Stimulated activated naive B cell treated with anti-CD40 and anti-IgM and Interleukin-4, amounts not matched to agents 10 μg/mL and 1 μg/mL and 100 μg/mL, for 72 hours (primary cell): ENCODE measurements at regions not wholly inside any gene's neighbourhood (a gene's known extent, or its start where the extent isn't known, plus 50 kb on each side); places are given as distances from the start of the nearest gene placed in this dataset.

Experiments used
- ATAC-seq, 2 donors: fragments of 150-1000 bp; cut with Tn5 transposase; replicated peaks; 2 replicates each; pipeline ENCODE4 v1.10.0; 2021; ENCODE audit warnings: moderate library complexity in 1 of 2
- DNase-seq: peaks from one replicate; pipeline ENCODE4 v3.0.0; 2021
- H3K27ac Mint-ChIP-seq: one replicate; pipeline ENCODE4 v1.8.0; 2022; ENCODE audit warnings: mild to moderate bottlenecking, mixed read lengths
- H3K27me3 Mint-ChIP-seq, 2 donors: one replicate each; pipeline ENCODE4 v1.8.0; 2022; ENCODE audit warnings: mixed read lengths in 2 of 2
- H3K36me3 Mint-ChIP-seq, 2 donors: one replicate each; pipeline ENCODE4 v1.8.0; 2022; ENCODE audit warnings: mixed read lengths in 2 of 2, mild to moderate bottlenecking in 1 of 2
- H3K4me1 Mint-ChIP-seq, 2 donors: one replicate each; pipeline ENCODE4 v1.8.0; 2022; ENCODE audit warnings: mixed read lengths in 2 of 2, mild to moderate bottlenecking in 1 of 2
- H3K4me3 Mint-ChIP-seq, 2 donors: one replicate each; pipeline ENCODE4 v1.8.0; 2022; ENCODE audit warnings: mild to moderate bottlenecking in 2 of 2, mixed read lengths in 2 of 2, moderate library complexity in 1 of 2
- H3K9me3 Mint-ChIP-seq, 2 donors: one replicate each; pipeline ENCODE4 v1.8.0; 2022; ENCODE audit warnings: mixed read lengths in 2 of 2, mild to moderate bottlenecking in 1 of 2

DNA sequence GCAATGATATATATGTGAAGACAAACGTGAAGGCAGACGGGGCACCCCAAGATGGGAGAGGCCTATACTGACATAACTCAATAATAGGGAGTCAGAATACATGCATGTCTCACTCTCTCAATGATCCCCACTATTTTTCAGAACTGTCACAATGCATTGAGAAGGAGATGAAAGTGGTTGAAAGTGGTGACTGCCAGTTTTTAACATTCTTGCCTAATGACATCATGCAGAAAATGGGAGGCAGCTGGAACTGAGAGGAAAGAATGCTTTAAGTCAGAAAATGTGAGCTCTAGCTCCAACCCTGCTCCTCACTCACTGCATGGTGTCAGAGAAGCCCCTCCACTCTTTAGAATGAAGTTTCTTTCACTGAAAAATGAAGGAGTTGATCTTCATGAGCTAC is 55.3 kb upstream of the P2RY1 start:
- ATAC-seq: no peak
- Mint-ChIP-seq H3K4me3 (no peak overlapping the region), H3K27ac (no peak overlapping the region), H3K4me1 (no peaks in the 10 kb centered on the region), H3K36me3 (no peaks in the 10 kb centered on the region), H3K27me3 (peaks cover 4 to 9% of the 10 kb centered on the region in 2 donors), H3K9me3 (peaks cover 0 to 6% of the 10 kb centered on the region in 2 donors)
- DNase-seq: no peak

DNA sequence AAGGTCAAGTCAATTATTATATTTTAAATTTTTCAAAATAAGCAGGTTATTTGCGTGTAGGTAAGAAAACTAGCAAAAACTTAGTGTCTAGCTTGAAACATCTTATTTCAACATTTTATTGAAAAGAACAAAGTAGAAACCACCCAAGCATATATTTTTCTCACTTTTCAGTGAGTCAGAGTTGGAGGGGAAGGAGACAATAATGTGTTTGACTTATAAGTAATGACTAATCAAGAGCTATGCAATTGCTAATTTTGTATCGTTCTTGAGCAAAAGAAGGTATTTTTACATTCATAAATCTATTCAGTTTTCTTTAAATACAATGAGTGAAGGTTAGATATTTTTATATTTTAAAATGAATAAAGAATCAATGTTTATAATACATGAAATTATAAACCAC is 54.4 kb upstream of the P2RY1 start:
- DNase-seq: no peak
- no peak overlapping the region for H3K4me3 Mint-ChIP-seq
- H3K36me3 Mint-ChIP-seq: no peaks in the 10 kb centered on the region
- no peak for ATAC-seq
- H3K9me3 Mint-ChIP-seq: peaks cover 0 to 6% of the 10 kb centered on the region in 2 donors
- H3K4me1 Mint-ChIP-seq: no peaks in the 10 kb centered on the region
- H3K27ac Mint-ChIP-seq: no peak overlapping the region
- H3K27me3 Mint-ChIP-seq: peaks cover 4 to 18% of the 10 kb centered on the region in 2 donors

DNA sequence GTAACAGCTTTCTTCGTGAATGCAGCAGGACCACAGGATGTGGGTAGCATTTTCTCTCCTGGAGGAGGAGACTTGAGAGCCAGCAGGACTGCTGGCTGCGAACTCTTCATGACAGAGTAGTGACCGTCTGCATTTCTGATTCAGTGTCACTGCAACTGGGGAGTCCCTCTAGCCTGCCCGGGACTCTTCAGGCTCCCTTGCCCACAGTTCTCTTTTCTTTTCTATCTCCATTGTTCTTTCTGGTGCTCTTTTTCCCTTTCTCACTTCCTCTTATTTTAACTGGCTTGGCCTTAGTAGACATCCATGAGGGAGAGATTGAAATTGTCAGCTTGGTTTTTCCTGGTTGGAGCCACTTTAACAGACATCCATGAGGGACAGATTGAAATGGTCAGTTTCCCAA is 49.9 kb upstream of the P2RY1 start:
- DNase-seq (no peak), ATAC-seq (peak in 1 of 2 donors; percentile 34)
- no peaks in the 10 kb centered on the region for H3K4me1 Mint-ChIP-seq
- H3K36me3 Mint-ChIP-seq: no peaks in the 10 kb centered on the region
- no peak overlapping the region for H3K4me3 Mint-ChIP-seq
- H3K27ac Mint-ChIP-seq: no peak overlapping the region
- H3K27me3 Mint-ChIP-seq: peaks cover 4 to 19% of the 10 kb centered on the region in 2 donors
- peaks cover 0 to 3% of the 10 kb centered on the region in 2 donors for H3K9me3 Mint-ChIP-seq
